GM18508 (cell line): ENCODE measurements at regions not wholly inside any gene's neighbourhood (a gene's known extent, or its start where the extent isn't known, plus 50 kb on each side); places are given as distances from the start of the nearest gene placed in this dataset.

Source experiments
- ATAC-seq: cut with Tn5 transposase; IDR thresholded peaks from one replicate; pipeline ENCODE4 v1.9.1; 2021; ENCODE audit warnings: moderate number of reproducible peaks; ENCODE audit not compliant: insufficient read depth, unreplicated experiment

GRCh38 chr2:18219676-18220075, 340.8 kb downstream of the RDH14 start:
- no peak for ATAC-seq

- ATAC-seq: no peak
Observed at GRCh38 chr2:18218160-18218933, 339.9 kb downstream of the KCNS3 start.

- no peak for ATAC-seq
Observed at GRCh38 chr2:18214936-18215335, 336.5 kb downstream of the KCNS3 start.

GRCh38 chr2:18213986-18214385, 335.5 kb downstream of the KCNS3 start:
- no peak for ATAC-seq

- no peak for ATAC-seq
Observed at GRCh38 chr2:18209934-18210639, 331.6 kb downstream of the KCNS3 start.

GRCh38 chr2:18208956-18209355, 330.5 kb downstream of the KCNS3 start:
- ATAC-seq: no peak

DNA sequence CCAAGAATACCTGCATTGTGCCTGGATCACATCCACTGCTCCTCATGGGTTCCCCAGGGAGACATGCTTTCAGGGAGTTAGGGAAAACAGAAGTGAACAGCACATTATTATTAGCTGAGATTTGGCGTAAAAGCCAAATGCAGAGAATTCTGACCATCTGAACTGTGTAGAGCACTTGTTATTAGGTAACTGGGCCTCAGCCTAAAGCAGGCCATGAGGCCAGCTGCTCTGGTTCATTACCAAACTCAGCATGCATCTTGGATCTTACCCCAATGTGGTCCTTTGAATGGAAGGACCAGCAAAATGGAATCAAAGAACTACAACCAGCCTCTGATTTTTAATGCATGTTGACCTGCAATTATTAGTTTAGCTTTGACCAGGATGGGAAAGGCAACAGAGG, 322.3 kb downstream of the KCNS3 start:
- no peak for ATAC-seq

DNA sequence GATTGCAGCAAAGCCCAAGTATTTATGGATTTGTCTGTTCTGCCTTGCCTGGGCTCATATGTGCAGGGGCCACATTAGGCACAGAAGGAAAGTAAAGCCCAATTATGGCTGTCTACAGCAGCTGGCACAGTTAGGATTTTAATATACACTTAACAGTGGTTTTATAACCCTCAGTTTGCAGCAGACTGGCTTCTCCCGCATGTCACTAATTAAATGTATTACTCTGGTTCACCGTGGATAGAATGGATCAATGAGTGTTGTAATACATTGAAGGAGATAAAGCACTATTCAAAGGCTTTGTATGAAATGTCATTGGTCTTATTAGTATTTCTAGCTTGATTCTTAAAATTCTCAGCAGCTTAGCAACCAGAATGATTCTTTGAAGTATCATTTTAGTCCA, 320.2 kb downstream of the KCNS3 start:
- ATAC-seq: no peak

- ATAC-seq: no peak
Observed at GRCh38 chr2:18194161-18194560, 315.7 kb downstream of the KCNS3 start.

DNA sequence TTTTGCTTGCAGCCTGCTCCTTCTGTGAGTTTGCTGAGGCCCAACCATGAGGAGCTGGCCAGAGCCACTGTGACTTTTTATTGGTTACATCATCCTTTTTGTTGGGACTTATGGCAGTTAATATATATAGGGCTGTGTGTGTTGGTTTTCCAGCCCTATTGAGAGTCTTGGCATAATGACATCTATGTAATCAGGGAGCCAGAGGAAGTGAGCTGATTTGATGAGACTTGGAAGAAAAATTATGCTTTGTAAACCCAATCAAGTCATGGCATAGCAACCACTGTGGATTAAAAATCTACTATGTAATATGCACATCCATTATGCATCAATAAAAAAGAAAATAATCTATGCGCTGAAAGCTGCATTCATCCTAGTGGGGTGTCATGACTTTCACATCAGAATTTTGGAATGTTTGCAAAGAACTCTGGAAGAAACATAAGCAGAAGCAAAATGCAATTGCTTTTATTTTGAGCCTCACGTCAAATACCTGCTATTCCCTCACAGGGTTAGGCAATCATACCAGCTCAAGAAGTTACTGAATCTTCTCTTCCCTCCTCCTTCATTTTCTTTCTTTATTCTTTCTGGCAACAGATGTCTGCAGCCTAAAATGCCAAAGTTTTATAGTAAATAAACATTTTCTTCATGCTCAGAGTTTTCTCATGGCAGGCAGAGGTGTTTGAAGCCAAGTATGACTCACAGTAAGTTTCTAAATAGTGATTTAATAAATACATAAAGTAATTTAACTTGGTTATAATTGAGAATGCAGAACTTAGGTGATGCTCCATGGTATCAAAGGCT, 308.5 kb downstream of the KCNS3 start:
- ATAC-seq: no peak

DNA sequence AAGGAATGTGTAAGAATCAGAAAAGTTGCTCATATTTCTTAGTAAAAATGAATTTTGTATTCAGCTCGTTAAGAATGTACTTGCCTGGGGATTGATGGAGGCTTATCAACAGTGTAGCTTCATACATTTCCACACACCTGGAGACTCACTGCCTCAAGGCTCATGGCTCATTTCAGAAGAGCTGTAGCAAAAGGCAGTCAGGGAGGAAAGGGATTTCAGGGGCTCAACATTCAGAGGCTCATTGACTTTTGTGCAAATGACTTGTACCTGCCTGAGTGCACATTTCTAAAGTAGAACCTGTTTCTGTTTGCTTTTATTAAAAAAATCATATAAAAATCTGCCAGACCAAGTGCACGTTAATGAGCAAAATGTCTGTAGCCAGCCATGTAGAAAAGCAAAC, 304.4 kb downstream of the KCNS3 start:
- ATAC-seq: no peak

- no peak for ATAC-seq
Observed at GRCh38 chr2:18180912-18181311, 302.4 kb downstream of the KCNS3 start.

- ATAC-seq: no peak
Observed at GRCh38 chr2:18180031-18180610, 301.7 kb downstream of the KCNS3 start.

- ATAC-seq: peak; percentile 89
Observed at GRCh38 chr2:18178736-18179349, 300.4 kb downstream of the KCNS3 start.

DNA sequence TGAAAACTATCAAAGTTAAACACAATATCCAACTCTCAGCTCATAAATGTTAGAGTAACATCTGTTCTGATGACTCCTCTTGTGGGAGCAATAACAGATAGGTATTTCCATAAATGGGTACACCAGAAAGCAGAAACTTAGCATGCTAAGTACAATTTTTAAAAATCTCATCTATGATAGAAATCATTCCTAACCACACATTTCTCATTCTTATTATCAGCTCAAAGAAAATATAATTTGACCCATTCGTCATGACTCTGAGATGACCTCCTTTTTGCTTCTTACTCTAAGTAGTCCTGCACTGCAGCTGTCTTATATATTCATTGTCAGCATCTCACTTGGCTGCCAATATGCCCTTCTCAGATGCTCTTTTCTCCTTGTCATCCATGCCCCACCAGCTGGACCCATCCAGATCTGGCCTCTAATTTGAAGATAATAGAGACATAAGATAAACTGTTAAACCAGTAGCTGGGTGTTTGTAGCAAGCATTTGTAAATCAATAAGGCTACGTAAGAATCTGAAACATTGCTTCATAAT, 298.3 kb downstream of the KCNS3 start:
- no peak for ATAC-seq

DNA sequence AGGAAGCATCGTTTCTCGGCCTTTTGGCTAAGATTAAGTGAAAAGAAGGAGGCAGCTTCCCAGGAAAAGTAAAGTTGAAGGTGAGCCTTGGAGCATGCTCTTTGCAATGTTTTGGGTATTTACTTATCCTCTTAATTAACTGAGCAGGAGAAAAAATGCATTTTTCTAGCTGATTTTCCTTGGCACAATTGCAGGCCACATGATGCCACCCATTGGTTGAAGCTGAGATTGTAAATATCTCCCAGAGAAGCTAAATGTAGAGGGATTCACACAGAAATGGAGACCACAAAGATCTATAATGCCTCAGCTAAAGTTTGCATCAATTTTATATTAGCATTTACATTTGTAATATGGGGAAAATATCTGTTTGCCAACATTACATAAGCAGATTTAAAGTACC, 294.1 kb downstream of the KCNS3 start:
- no peak for ATAC-seq

DNA sequence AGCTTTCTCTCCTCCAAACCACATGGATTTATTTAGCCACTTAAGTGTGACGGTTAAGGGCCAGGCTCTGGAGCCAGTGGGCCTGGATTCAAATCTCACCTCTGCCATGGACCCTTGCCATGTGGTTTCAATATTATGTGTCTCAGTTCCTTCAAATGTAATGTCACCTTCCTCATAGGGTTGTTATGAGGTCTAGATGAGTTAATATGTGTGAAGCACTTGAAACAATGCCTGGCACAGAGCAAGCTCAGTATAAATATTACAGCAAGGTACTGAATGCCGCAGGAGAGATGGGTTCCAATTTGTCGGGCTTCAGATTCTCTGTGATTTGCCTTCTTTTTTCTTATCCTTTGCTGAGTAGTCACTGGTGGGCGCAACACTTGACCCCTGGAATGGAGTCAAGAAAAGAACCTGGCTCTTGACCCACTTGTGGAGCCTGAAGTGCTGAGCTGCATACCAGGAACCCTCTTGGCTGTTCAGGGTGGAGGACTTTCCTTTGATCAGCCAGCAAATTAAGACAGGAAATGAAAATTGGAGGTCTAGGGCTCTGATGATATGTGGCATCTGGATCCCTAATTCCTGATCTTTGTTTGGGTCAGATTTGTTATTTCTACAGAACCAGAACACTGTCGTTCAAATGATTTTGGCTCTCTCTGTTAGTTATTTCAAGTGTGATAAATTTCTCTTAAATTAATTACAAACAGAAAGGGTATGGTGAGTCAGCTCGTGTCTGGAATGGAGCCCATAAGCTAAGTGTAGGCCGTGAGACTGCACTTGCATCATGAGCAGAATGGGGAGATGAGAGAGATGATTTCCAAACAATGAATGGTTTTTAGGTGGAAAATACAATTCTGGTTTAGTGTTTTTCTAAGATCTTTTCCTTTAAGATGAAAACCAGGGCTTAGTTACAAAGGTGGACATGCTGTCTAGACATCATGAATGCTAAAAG, 293.0 kb downstream of the KCNS3 start:
- ATAC-seq: no peak

DNA sequence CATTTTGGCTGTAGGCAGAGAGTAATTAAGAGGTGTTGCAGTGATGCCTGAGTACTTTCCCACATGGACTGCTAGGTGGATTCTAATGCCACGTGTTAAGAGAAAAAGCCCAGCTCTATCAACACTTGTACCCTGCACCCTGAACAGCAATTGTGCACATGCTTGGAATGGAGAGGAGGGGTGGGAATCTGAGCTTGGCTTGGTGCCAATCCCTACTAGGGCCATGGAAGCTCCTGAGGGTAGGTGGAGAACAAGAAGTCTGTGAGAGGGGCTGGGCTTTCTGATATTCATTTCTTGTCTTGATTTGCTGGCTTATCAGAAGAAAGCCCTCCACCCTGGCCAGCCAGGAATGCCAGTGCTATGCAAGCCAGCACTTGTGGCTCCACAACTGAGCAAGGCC, 292.2 kb downstream of the KCNS3 start:
- no peak for ATAC-seq

DNA sequence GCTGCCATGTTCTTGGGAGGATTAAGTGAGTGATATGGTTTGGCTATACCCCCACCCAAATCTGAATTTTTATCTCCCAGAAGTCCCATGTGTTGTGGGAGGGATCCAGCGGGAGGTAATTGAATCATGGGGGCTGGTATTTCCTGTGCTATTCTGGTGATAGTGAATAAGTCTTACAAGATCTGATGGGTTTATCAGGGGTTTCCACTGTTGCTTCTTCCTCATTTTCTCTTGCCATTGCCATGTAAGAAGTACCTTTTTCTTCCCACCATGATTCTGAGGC, 291.4 kb downstream of the KCNS3 start:
- no peak for ATAC-seq
